Erythroblast (primary cell): ENCODE measurements at regions not wholly inside any gene's neighbourhood (a gene's known extent, or its start where the extent isn't known, plus 50 kb on each side); places are given as distances from the start of the nearest gene placed in this dataset.
"Not testable (repeated sequence)": the region's sequence is repeated elsewhere in the genome, so short reads cannot be mapped to it uniquely, and the experiment has no call there.

Experiments used
- GATA1 ChIP-seq: IDR thresholded peaks from 2 replicates; pipeline ENCODE4 v1.6.1; 2011; ENCODE audit warnings: low read depth, mild to moderate bottlenecking, control low read depth, low read length, moderate library complexity
- POLR2A ChIP-seq: IDR thresholded peaks from 2 replicates; pipeline ENCODE4 v1.6.1; 2011; ENCODE audit warnings: mild to moderate bottlenecking, low read length

DNA sequence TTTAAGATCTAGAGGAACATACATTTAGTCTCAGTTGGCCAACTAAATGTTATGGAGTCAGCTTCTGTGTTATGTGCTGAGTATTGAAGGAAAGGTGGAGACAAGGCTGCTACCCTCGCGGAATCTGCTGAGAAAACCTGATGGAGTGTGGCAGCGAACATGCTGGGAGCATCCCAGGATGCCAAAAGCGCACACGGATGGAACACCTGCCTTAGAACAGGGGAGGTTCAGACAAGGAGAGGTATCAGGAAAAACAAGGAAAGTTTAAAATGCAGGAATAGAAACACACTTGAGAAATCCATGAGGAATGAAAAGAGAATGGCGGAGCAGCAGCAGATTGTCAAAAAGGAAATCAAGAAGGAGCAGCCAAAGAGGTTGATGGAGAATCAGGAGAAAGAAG, 1389.5 kb upstream of the DEFB115 start:
- TF ChIP-seq POLR2A, GATA1: not testable (repeated sequence)
